Putamen (tissue), 1 donor: ENCODE measurements at regions not wholly inside any gene's neighbourhood (a gene's known extent, or its start where the extent isn't known, plus 50 kb on each side); places are given as distances from the start of the nearest gene placed in this dataset.

Source experiments
- DNase-seq: peaks from one replicate; pipeline ENCODE4 v3.0.0-alpha.2; 2016; ENCODE audit warnings: low spot score

GRCh38 chr16:5442054-5442453, 344.5 kb upstream of the EEF2KMT start:
- no peak for DNase-seq

GRCh38 chr16:5438591-5438990, 341.0 kb upstream of the EEF2KMT start:
- no peak for DNase-seq

GRCh38 chr16:5433587-5433986, 336.0 kb upstream of the EEF2KMT start:
- DNase-seq: no peak

GRCh38 chr16:5432166-5432565, 334.6 kb upstream of the EEF2KMT start:
- no peak for DNase-seq

- no peak for DNase-seq
These were observed 333.0 kb upstream of the EEF2KMT start for GRCh38 chr16:5430598-5430997.

GRCh38 chr16:5428932-5429331, 331.3 kb upstream of the EEF2KMT start:
- no peak for DNase-seq

GRCh38 chr16:5427571-5427970, 330.0 kb upstream of the EEF2KMT start:
- no peak for DNase-seq

GRCh38 chr16:5422643-5423496, 325.3 kb upstream of the EEF2KMT start:
- no peak for DNase-seq

GRCh38 chr16:5422047-5422446, 324.5 kb upstream of the EEF2KMT start:
- no peak for DNase-seq

GRCh38 chr16:5416013-5416412, 318.4 kb upstream of the EEF2KMT start:
- no peak for DNase-seq

GRCh38 chr16:5415123-5415522, 317.5 kb upstream of the EEF2KMT start:
- no peak for DNase-seq

- DNase-seq: peak; percentile 11
These were observed 315.1 kb upstream of the EEF2KMT start for GRCh38 chr16:5412731-5413130.

GRCh38 chr16:5398203-5398602, 300.6 kb upstream of the EEF2KMT start:
- no peak for DNase-seq

- DNase-seq: no peak
These were observed 299.3 kb upstream of the EEF2KMT start for GRCh38 chr16:5396880-5397279.

- DNase-seq: no peak
These were observed 295.5 kb upstream of the EEF2KMT start for GRCh38 chr16:5393070-5393469.

GRCh38 chr16:5386989-5387388, 289.4 kb upstream of the EEF2KMT start:
- no peak for DNase-seq

GRCh38 chr16:5385811-5386210, 288.2 kb upstream of the EEF2KMT start:
- DNase-seq: no peak

GRCh38 chr16:5385115-5385514, 287.5 kb upstream of the EEF2KMT start:
- DNase-seq: no peak

GRCh38 chr16:5383737-5384136, 286.1 kb upstream of the EEF2KMT start:
- DNase-seq: no peak

GRCh38 chr16:5382484-5382883, 284.9 kb upstream of the EEF2KMT start:
- DNase-seq: no peak

- no peak for DNase-seq
These were observed 283.9 kb upstream of the EEF2KMT start for GRCh38 chr16:5381481-5381880.

- DNase-seq: no peak
These were observed 282.4 kb upstream of the EEF2KMT start for GRCh38 chr16:5379954-5380353.

GRCh38 chr16:5378531-5378930, 280.9 kb upstream of the EEF2KMT start:
- no peak for DNase-seq

GRCh38 chr16:5377280-5377898, 279.8 kb upstream of the EEF2KMT start:
- DNase-seq: no peak
